Kidney glomerular epithelial cell (primary cell): ENCODE measurements at regions not wholly inside any gene's neighbourhood (a gene's known extent, or its start where the extent isn't known, plus 50 kb on each side); places are given as distances from the start of the nearest gene placed in this dataset.

Source experiments
- DNase-seq: peaks from one replicate; lab custom pipeline; 2025; lab: John Stamatoyannopoulos, UW

- DNase-seq = no peak
Observed at GRCh38 chr10:128711806-128712205, 585.6 kb upstream of the MKI67 start.

GRCh38 chr10:128712661-128713400 lies 586.6 kb upstream of the MKI67 start:
- DNase-seq = no peak

- no peak for DNase-seq
Observed at GRCh38 chr10:128713471-128713870, 587.2 kb upstream of the MKI67 start.

GRCh38 chr10:128713874-128714570 lies 587.8 kb upstream of the MKI67 start:
- DNase-seq = no peak

GRCh38 chr10:128714644-128715415 lies 588.6 kb upstream of the MKI67 start:
- DNase-seq = no peak

GRCh38 chr10:128716181-128716580 lies 590.0 kb upstream of the MKI67 start:
- no peak for DNase-seq

GRCh38 chr10:128721963-128722445 lies 595.8 kb upstream of the MKI67 start:
- DNase-seq = no peak

- DNase-seq = no peak
Observed at GRCh38 chr10:128722947-128723346, 596.7 kb upstream of the MKI67 start.

- DNase-seq = no peak
Observed at GRCh38 chr10:128723631-128724205, 597.5 kb upstream of the MKI67 start.

- no peak for DNase-seq
Observed at GRCh38 chr10:128725531-128725930, 599.3 kb upstream of the MKI67 start.

GRCh38 chr10:128727114-128727513 lies 600.9 kb upstream of the MKI67 start:
- DNase-seq = no peak

- no peak for DNase-seq
Observed at GRCh38 chr10:128729910-128730420, 603.7 kb upstream of the MKI67 start.

GRCh38 chr10:128730922-128731321 lies 604.7 kb upstream of the MKI67 start:
- DNase-seq = no peak

- DNase-seq = no peak
Observed at GRCh38 chr10:128734161-128734560, 607.9 kb upstream of the MKI67 start.

- DNase-seq = no peak
Observed at GRCh38 chr10:128734734-128735133, 608.5 kb upstream of the MKI67 start.

GRCh38 chr10:128735996-128736395 lies 609.8 kb upstream of the MKI67 start:
- DNase-seq = no peak

- no peak for DNase-seq
Observed at GRCh38 chr10:128738386-128738915, 612.2 kb upstream of the MKI67 start.

GRCh38 chr10:128739930-128740329 lies 613.7 kb upstream of the MKI67 start:
- DNase-seq = no peak

- no peak for DNase-seq
Observed at GRCh38 chr10:128741180-128741579, 615.0 kb upstream of the MKI67 start.

GRCh38 chr10:128741680-128742079 lies 615.5 kb upstream of the MKI67 start:
- DNase-seq = no peak

- DNase-seq = no peak
Observed at GRCh38 chr10:128744092-128744491, 617.9 kb upstream of the MKI67 start.

- DNase-seq = no peak
Observed at GRCh38 chr10:128744811-128745305, 618.6 kb upstream of the MKI67 start.
